Upper lobe of left lung (tissue), 4 donors: ENCODE measurements at regions not wholly inside any gene's neighbourhood (a gene's known extent, or its start where the extent isn't known, plus 50 kb on each side); places are given as distances from the start of the nearest gene placed in this dataset.

Experiments
- CTCF ChIP-seq, 6 experiments: fragments of 450-650 bp in 4 of 6; fragments of 200-600 bp in 2 of 6; sonication (generic) in 2 of 6; IDR thresholded peaks; one replicate each; pipeline ENCODE4 v1.5.1; 2016 to 2019; ENCODE audit warnings: antibody characterized with exemption in 6 of 6
- POLR2A ChIP-seq, 4 donors: fragments of 450-650 bp; IDR thresholded peaks; one replicate each; pipeline ENCODE4 v1.5.1; 2016 to 2017; ENCODE audit warnings: antibody characterized with exemption in 4 of 4, mild to moderate bottlenecking in 2 of 4
- POLR2AphosphoS5 ChIP-seq, 2 donors: sonication (generic); formaldehyde crosslinking; IDR thresholded peaks; one replicate each; pipeline ENCODE4 v1.5.1; 2017; ENCODE audit warnings: antibody characterized with exemption in 2 of 2

- TF ChIP-seq POLR2A (IDR thresholded peaks at IDR 0.05) (no peak), CTCF (IDR thresholded peaks at IDR 0.05) (no peak), POLR2AphosphoS5 (IDR thresholded peaks at IDR 0.05) (no peak)
These were observed 548.6 kb upstream of the BTBD3 start for GRCh38 chr20:11368965-11369711.
